ENCODE measurements at regions not wholly inside any gene's neighbourhood (a gene's known extent, or its start where the extent isn't known, plus 50 kb on each side); places are given as distances from the start of the nearest gene placed in this dataset.

DNA sequence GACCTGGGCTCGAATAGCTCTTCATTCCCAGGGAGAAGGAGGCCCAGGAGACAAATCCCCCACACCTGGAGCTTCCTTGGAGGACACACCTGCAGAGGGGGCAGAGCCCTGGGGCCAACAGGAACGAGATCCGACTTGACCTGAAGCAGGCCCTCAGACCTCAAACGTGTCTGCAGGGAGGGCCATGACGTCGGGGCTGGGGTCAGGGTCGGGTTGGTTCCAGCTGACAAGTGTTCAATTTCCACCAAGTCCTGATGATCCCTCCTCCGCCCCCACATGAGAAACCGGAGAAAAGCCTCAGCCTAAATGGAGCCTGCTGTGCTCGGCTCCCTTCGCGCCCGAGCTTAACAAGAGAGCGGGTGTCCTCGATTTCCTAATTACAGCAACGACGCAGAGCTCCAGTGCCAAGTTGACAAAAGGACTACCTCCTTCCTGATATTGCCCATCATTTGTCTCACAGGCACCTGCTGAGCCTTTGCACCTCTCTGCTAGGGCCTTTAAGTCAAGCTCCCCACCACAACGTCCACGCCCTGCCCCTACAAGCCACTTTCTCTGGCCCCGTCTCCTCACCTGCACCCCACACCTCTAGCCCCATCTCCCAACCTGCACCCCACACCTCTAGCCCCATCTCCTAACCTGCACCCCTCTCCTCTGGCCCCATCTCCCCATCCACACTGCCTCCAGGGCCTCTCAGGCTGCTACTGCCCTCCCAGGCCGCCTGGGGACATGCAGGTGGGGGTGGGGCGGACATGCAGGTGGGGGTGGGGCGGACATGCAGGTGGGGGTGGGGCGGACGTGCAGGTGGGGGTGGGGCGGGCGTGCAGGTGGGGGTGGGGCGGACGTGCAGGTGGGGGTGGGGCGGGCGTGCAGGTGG is 519.4 kb downstream of the GLRX3 start:
- no peak for DNase-seq (ENCODE audit: low read depth in 1 of 2, low spot score in 1 of 2)
- no peak overlapping the region for H3K27ac ChIP-seq (replicated peaks)
- TF ChIP-seq, protein P1, sequence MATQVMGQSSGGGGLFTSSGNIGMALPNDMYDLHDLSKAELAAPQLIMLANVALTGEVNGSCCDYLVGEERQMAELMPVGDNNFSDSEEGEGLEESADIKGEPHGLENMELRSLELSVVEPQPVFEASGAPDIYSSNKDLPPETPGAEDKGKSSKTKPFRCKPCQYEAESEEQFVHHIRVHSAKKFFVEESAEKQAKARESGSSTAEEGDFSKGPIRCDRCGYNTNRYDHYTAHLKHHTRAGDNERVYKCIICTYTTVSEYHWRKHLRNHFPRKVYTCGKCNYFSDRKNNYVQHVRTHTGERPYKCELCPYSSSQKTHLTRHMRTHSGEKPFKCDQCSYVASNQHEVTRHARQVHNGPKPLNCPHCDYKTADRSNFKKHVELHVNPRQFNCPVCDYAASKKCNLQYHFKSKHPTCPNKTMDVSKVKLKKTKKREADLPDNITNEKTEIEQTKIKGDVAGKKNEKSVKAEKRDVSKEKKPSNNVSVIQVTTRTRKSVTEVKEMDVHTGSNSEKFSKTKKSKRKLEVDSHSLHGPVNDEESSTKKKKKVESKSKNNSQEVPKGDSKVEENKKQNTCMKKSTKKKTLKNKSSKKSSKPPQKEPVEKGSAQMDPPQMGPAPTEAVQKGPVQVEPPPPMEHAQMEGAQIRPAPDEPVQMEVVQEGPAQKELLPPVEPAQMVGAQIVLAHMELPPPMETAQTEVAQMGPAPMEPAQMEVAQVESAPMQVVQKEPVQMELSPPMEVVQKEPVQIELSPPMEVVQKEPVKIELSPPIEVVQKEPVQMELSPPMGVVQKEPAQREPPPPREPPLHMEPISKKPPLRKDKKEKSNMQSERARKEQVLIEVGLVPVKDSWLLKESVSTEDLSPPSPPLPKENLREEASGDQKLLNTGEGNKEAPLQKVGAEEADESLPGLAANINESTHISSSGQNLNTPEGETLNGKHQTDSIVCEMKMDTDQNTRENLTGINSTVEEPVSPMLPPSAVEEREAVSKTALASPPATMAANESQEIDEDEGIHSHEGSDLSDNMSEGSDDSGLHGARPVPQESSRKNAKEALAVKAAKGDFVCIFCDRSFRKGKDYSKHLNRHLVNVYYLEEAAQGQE (IDR thresholded peaks at IDR 0.05; ENCODE audit: insufficient replicate concordance, low read depth) = no peak
- TF ChIP-seq, protein P2, sequence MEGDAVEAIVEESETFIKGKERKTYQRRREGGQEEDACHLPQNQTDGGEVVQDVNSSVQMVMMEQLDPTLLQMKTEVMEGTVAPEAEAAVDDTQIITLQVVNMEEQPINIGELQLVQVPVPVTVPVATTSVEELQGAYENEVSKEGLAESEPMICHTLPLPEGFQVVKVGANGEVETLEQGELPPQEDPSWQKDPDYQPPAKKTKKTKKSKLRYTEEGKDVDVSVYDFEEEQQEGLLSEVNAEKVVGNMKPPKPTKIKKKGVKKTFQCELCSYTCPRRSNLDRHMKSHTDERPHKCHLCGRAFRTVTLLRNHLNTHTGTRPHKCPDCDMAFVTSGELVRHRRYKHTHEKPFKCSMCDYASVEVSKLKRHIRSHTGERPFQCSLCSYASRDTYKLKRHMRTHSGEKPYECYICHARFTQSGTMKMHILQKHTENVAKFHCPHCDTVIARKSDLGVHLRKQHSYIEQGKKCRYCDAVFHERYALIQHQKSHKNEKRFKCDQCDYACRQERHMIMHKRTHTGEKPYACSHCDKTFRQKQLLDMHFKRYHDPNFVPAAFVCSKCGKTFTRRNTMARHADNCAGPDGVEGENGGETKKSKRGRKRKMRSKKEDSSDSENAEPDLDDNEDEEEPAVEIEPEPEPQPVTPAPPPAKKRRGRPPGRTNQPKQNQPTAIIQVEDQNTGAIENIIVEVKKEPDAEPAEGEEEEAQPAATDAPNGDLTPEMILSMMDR (IDR thresholded peaks at IDR 0.05; ENCODE audit: insufficient read depth, low read length) = no peak
- no peak for TF ChIP-seq GABPA (IDR thresholded peaks at IDR 0.05; ENCODE audit: low read depth)
- TF ChIP-seq POLR2AphosphoS5 (IDR thresholded peaks at IDR 0.05; ENCODE audit: low read depth) = no peak
- TF ChIP-seq SPI1 (IDR thresholded peaks at IDR 0.05; ENCODE audit: borderline replicate concordance, low read depth) = no peak
- no peak overlapping the region for H3K4me3 ChIP-seq (replicated peaks; ENCODE audit: insufficient read depth, low read length)
- H3K27me3 ChIP-seq (ENCODE audit: insufficient read depth, poor library complexity, severe bottlenecking) = no peaks in the 10 kb centered on the region

DNA sequence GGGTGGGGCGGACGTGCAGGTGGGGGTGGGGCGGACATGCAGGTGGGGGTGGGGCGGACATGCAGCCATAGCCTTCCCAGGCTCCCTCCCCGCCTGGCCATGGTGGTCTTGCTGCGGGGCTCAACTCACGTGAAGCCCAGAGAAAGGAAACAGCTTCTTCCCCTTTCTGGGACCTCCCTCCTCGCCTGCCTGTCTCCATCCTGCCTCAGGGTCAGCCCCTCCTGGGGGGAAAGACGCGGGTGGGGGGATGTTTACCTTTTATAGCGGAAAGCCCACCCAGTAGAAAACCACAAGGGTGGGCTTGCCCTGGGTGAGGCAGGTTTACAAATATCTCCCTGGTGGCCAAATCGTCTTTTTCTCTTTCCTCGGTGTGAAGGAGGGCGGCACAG is 520.0 kb downstream of the GLRX3 start:
- no peak for TF ChIP-seq POLR2AphosphoS5 (IDR thresholded peaks at IDR 0.05; ENCODE audit: low read depth)
- TF ChIP-seq GABPA (IDR thresholded peaks at IDR 0.05; ENCODE audit: low read depth) = no peak
- TF ChIP-seq, protein P2 (IDR thresholded peaks at IDR 0.05; ENCODE audit: insufficient read depth, low read length) = no peak
- TF ChIP-seq, protein P1 (IDR thresholded peaks at IDR 0.05; ENCODE audit: insufficient replicate concordance, low read depth) = no peak
- no peak for TF ChIP-seq SPI1 (IDR thresholded peaks at IDR 0.05; ENCODE audit: borderline replicate concordance, low read depth)
- Histone ChIP-seq H3K4me3 (replicated peaks; ENCODE audit: insufficient read depth, low read length) (no peak overlapping the region), H3K27ac (replicated peaks) (no peak overlapping the region), H3K27me3 (ENCODE audit: insufficient read depth, poor library complexity, severe bottlenecking) (no peaks in the 10 kb centered on the region)
- DNase-seq (ENCODE audit: low read depth in 1 of 2, low spot score in 1 of 2) = no peak

DNA sequence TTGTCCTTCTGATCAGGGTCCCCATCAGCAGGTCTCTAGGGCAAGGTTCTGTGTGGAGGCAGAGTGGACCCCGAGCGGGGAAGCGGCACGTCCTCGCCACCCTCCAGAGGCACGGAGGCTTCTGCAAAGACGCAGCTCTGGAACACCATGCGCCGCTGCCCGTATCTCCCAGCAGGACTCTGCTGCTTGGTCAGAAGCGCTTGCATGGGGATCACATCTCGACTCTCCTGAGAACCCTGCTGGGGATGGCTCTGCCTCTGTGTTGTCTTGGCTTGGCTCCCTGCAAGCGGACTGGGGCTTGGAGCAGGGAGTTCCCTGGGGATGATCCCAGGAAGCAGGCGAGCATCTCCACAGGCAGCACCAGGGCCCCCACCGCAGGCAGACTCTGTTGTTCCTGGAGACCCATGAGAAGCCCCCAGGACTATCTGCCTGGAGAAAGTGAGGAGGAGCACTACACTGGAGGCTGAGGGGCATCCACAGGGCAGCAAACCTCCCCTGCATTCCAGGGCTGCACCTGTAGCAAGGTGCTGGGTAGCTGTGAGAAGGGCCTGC is 520.5 kb downstream of the GLRX3 start:
- no peak overlapping the region for H3K4me3 ChIP-seq (replicated peaks; ENCODE audit: insufficient read depth, low read length)
- no peaks in the 10 kb centered on the region for H3K27me3 ChIP-seq (ENCODE audit: insufficient read depth, poor library complexity, severe bottlenecking)
- no peak for TF ChIP-seq POLR2AphosphoS5 (IDR thresholded peaks at IDR 0.05; ENCODE audit: low read depth)
- no peak for TF ChIP-seq GABPA (IDR thresholded peaks at IDR 0.05; ENCODE audit: low read depth)
- TF ChIP-seq, protein P2 (IDR thresholded peaks at IDR 0.05; ENCODE audit: insufficient read depth, low read length) = no peak
- TF ChIP-seq SPI1 (IDR thresholded peaks at IDR 0.05; ENCODE audit: borderline replicate concordance, low read depth) = no peak
- TF ChIP-seq, protein P1 (IDR thresholded peaks at IDR 0.05; ENCODE audit: insufficient replicate concordance, low read depth) = no peak
- no peak overlapping the region for H3K27ac ChIP-seq (replicated peaks)
- DNase-seq (ENCODE audit: low read depth in 1 of 2, low spot score in 1 of 2) = no peak
